Esophagus squamous epithelium (tissue), 4 donors: ENCODE measurements at regions not wholly inside any gene's neighbourhood (a gene's known extent, or its start where the extent isn't known, plus 50 kb on each side); places are given as distances from the start of the nearest gene placed in this dataset.

Experiments
- CTCF ChIP-seq, 6 experiments: fragments of 450-650 bp in 4 of 6; fragments of 200-600 bp in 2 of 6; sonication (generic) in 2 of 6; IDR thresholded peaks; one replicate each; pipeline ENCODE4 v1.5.1; 2016 to 2019; ENCODE audit warnings: antibody characterized with exemption in 6 of 6, mild to moderate bottlenecking in 4 of 6, moderate library complexity in 4 of 6
- POLR2A ChIP-seq, 4 donors: fragments of 450-650 bp; IDR thresholded peaks; one replicate each; pipeline ENCODE4 v1.6.1; 2017; ENCODE audit warnings: antibody characterized with exemption in 4 of 4, mild to moderate bottlenecking in 4 of 4, moderate library complexity in 3 of 4

GRCh38 chr3:3392946-3393345, 213.5 kb upstream of the CRBN start:
- TF ChIP-seq POLR2A (IDR thresholded peaks at IDR 0.05) (no peak), CTCF (IDR thresholded peaks at IDR 0.05) (no peak)
